SW480 (cell line): ENCODE measurements at regions not wholly inside any gene's neighbourhood (a gene's known extent, or its start where the extent isn't known, plus 50 kb on each side); places are given as distances from the start of the nearest gene placed in this dataset.
"Not testable (repeated sequence)": the region's sequence is repeated elsewhere in the genome, so short reads cannot be mapped to it uniquely, and the experiment has no call there.

Experiments
- DNase-seq: peaks from one replicate; pipeline ENCODE4 v3.0.0-alpha.2; 2016; ENCODE audit warnings: low spot score

- no peak for DNase-seq
These were observed 214.8 kb upstream of the UBL3 start for GRCh38 chr13:30065181-30065580.

- DNase-seq: no peak
These were observed 213.5 kb upstream of the UBL3 start for GRCh38 chr13:30063892-30064291.

DNA sequence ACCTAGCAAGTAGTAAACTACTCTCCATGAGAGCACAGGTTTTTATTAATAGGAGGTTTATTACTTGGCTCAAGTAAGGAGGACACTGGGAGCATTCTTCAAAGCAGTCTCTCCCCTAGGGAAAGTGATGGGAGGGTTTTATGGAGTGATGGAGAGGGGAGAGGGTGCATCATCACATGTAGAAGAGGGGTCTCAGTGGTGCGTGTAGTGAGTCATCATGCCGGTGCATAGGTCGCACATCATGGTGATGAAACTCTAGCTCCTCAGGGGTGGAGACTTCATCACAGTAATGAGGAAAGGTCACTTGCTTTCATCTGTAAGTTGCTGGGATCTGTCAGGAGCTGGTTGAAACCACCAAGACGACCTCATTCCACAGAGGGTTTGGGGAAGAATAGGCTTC is 210.8 kb upstream of the UBL3 start:
- peak; percentile 11 for DNase-seq

DNA sequence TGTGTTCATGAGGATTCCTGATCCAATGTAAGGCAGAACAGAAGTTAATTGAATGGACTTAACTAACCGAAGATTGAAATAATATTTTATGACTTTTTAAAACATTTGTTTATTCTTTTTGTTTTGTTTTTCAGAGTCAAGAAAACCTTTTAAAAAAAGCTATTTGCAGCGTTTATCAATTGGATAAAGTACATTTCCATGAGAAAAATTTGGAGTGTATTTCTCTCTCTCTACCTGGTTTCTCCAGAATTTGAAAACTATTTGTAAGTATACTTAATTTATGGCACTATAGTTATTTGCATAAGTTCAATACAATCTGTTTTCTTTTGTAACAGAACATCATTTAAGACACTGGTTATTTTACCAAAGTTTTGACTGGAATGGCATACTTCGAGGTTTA is 208.0 kb upstream of the UBL3 start:
- DNase-seq: no peak

DNA sequence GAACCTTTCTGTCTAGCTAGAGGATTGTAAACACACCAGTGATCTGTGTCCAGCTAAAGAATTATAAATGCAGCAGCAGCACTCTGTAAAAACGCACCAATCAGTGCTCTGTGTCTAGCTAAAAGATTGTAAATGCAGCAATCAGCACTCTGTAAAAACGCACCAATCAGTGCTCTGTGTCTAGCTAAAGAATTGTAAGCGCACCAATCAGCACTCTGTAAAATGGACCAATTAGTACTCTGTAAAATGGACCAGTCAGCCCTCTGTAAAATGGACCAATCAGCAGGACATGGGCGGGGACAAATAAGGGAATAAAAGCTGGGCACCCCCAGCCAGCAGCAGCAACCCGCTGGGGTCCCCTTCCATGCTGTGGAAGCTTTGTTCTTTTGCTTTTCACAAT is 204.1 kb upstream of the UBL3 start:
- DNase-seq: not testable (repeated sequence)

- no peak for DNase-seq
These were observed 203.5 kb upstream of the UBL3 start for GRCh38 chr13:30053939-30054338.

DNA sequence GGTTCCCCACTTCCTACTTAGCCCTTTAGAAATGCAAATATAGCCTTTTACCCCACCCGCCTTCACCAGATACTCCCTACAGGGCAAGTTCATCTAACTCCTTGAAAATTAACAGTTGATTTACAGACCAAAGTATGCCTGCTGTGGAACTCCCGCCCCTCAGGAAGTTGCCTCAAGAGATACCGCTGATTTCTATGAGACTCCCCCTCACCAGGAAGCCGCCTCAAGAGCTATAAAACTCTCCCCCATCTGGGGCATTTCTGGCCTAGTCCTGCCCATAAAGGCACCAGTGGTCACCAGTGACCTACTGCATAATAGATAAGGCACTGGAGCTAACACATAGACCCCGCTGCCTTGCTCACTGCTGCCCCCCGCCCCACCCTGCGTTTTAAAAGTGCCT is 201.7 kb upstream of the UBL3 start:
- no peak for DNase-seq

DNA sequence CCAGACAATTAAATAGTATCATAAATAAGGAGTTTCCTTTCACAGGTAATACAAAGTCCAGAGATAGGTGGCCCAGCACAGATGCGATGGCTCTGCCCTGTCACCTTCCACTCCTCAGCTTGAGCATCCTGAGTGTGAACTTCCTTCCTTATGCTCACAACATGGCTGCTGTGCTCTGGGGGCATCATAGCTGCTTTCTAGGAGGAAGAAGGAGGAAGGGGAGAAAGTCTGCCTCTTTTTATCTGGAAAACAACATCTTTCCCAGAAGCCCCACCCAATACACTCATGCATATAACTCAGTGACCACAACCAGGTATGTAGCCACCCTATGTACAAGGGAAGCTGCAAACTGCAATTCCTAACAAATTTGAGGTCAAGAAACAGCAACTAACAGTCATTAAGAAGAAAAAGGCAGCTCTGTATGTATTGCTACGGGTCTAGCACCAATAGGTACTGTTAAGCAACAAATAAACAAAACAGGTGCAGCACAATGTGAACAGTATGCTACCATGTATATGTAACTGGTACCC is 201.2 kb upstream of the UBL3 start:
- peak; percentile 31 for DNase-seq

GRCh38 chr13:30049692-30050091 is 199.3 kb upstream of the UBL3 start:
- no peak for DNase-seq

DNA sequence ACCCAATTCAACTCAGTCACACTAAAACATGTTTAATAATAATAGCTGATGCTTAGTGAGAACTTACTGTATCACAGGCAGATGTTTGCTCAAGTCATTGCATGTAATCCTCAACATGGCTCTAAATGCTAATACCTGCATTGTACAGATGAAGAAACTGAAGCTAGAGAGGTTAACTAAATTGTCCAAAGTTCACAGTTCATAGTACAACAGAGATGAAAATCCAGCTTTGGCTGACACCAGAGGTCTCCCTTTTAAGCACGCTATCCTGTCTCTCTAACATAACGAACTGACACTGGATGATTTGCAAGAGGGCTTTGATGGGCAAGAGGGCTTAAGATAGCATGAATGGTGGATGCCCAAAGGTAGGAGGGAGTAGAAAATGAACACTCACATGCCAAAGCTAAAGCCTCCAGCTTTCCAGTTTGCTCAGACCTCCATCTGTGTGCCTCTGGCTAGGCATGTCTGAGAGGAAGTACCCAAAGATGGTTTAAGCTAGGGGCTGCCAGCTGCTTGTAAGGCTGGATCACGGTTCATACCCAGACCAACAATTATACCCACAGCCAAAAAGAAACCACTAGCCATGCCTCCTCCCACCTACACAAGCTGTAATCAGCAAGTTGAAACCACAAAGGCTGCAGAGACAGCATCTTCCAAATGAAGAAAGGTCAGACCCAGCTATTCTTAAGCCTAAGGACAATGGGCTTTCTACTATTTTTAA is 196.9 kb upstream of the UBL3 start:
- no peak for DNase-seq

DNA sequence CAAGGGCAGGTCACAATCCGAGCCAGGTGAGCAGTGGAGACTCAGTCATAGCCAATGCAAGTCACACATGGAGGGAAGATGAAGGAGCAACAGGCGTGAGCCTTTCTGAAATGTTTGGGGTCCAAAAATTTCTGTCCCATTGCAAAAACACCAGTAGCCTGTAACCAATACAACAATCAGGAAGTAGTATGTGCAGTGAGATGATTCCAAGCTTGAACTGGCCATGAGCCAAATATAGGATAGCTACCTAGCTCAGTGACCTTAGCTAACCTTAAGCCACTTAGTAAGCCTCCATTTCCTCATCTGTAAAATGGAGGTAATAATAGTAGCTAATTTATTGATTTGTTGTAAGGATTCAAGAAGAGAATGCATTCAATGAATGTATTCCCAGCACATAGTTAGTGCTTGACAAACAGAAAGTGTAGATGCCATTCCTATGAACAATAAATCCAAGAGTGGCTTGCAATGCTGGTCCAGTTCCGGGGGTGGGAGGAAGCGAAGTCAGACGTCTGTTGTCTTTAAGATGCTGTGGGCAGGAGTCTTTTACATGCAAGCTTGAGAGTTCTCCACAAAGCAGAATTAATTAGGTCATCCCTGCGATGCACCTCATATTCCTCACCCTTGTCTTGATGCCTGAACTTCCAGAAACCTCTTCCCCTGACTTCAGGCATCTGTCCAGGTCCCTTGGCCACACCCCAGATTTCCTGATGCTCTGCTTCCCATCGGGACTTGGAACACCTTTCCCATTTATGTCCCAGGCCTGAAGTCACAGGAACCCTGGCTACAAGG is 195.7 kb upstream of the UBL3 start:
- no peak for DNase-seq

DNA sequence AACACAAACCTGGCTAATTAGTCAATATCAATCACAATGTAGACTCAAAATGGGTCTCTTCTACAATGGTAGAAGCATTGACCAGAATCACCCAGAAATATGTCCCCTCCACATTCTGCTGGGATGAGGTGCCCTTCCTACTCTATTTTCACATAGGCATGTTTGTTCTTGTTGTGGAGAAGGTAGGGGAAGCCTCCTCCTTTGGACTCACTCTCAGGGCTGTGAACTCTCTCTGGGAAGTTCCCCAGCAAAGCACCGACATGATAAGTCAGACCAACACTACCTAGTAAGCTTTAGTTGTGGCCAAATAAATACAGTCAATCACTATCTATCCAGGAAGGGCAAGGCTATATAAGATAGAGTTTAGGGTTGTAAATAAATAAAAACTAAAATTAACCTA is 194.5 kb upstream of the UBL3 start:
- DNase-seq: no peak

DNA sequence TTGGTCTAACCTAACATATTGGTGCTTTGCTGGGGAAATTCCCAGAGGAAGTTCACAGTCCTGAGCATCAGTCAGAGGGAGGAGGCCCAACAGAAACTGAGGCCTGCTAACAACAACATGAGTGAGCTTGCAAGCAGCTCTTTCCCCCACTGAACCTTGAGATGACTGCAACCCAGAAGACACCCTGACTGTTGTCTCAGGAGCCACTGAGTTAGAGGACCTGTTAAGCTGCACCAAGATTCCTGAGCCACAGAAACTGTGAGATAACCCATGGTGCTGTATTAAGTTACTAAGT is 193.2 kb upstream of the UBL3 start:
- DNase-seq: no peak

DNA sequence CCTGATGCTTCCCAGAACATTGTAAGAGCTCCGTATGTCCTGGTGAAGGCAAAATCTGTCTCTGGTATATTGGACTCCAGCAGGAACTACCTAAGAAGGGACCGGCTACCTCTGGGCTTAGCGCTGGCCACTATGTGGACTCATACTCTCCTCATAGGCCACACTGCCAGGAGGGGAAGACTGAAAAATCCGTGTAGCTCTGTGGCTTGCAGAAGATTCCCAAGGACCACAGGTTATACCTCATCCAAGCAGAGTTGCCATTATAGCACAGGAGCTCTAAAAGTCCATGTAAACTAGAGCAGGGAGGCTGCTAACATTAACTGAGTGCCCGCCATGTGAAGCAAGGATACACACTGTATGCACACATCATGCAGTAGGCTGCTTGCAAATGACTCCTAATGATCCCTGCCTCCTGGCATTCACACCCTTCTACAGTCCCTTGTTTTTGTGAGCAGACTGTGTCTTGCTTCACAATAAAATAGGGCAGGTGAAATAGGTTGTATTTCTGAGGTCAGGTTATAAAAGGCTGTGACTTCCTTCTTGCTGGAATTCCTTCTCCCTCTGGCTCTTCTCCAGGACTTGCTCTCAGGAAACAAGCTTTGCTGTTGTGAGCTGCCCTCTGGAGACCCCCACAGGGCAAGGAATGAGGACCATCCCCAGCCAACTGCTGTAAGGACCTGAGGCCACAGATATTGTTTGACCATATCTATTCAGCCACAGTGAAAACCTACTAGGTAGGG is 192.6 kb upstream of the UBL3 start:
- no peak for DNase-seq

GRCh38 chr13:30042272-30042671 is 191.9 kb upstream of the UBL3 start:
- DNase-seq: no peak

GRCh38 chr13:30039511-30039911 is 189.1 kb upstream of the UBL3 start:
- DNase-seq: no peak

GRCh38 chr13:30038884-30039283 is 188.5 kb upstream of the UBL3 start:
- DNase-seq: no peak

GRCh38 chr13:30037766-30038165 is 187.3 kb upstream of the UBL3 start:
- no peak for DNase-seq

DNA sequence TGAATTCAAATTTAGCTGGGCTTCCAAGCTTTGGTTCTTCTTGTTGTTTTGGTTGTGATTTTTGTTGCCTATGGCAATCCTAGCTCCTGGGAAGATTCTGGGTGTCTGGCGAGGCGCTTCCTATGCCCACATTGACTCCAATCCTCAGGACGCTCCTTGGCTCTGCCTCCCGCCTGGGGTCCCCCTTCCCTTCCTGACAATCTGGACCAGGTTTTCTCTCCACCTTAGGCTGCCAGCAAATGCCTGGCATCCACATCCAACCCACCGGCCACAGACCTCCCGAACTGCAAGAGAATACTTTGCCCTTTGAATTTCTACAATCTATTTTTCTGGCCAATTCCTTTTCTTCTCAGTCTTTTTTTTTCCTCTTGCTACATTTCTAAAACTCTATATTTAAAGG is 186.9 kb upstream of the UBL3 start:
- no peak for DNase-seq

- DNase-seq: no peak
These were observed 184.0 kb upstream of the UBL3 start for GRCh38 chr13:30034458-30034795.

DNA sequence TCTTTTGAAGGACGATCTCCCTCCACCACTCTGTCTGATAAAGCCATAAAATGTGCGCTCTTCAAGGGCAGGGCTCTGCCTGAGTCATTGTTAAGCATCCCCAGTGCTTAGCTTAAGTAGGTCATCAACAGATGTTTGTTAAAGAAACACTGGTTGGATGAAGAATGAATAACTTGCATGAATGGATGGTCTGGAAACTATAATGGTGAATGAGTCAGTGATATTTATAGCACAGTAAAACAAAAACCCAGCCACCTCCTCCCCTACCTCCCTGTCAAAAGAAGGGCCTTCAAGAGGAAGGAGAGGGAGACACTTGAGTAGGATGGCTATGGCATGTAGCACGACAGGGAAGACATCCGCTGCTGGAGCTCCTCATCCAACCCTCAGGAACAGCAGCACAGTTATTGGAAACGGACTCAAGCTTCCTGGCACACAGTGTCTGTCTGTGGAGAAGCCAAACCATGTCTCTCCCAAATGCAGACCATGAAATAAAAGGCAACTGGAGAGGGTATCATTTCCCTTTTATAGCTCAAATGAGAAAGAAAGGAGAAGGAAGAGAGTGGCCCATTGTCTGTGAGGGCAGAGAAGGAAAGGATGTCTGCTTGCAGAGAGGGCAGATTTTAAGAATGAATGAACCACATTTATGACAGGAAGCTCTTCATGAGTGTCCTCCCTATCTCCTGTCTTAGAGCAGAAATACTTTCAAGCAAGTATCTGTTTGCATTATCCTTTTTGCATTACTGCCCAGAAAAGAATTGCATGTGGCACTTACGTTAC is 183.5 kb upstream of the UBL3 start:
- DNase-seq: peak; percentile 12

DNA sequence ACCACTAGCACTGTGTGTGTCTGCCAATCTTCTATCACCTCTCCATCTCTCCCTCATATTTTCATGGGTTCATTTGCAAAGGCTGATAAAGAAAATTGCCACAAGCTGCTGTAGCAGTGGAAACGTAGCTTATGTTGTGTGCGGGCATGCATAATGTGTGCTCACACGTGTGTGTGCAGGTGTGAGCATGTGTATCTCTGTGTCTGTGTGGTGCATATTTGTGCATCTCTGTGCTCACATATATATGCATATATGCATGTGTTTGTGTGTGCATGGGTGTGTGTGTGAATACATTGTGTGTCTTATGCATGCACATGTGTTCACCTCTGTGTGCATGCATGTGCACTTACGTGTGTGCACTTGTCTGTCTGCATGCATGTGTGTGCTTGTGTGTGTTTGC is 181.8 kb upstream of the UBL3 start:
- DNase-seq: no peak
